ENCODE measurements at regions not wholly inside any gene's neighbourhood (a gene's known extent, or its start where the extent isn't known, plus 50 kb on each side); places are given as distances from the start of the nearest gene placed in this dataset.

- Histone ChIP-seq H3K4me1 (ENCODE audit: low read depth) (no peaks in the 10 kb centered on the region), H3K36me3 (ENCODE audit: low read depth) (no peaks in the 10 kb centered on the region), H3K4me3 (no peak overlapping the region), H3K9me3 (no peaks in the 10 kb centered on the region)
- DNase-seq: no peak
- ATAC-seq: no peak
- intact Hi-C loops (cut with DNase I, micrococcal nuclease): no loop called here
- TF ChIP-seq CTCF (IDR thresholded peaks at IDR 0.05): no peak
These were observed 76.6 kb upstream of the SCAF8 start for GRCh38 chr6:154656660-154657059.

GRCh38 chr6:154661768-154662167, 71.4 kb upstream of the SCAF8 start:
- ATAC-seq (no peak), DNase-seq (no peak)
- intact Hi-C loops (cut with DNase I, micrococcal nuclease): no loop called here
- no peak overlapping the region for H3K4me3 ChIP-seq
- no peaks in the 10 kb centered on the region for H3K4me1 ChIP-seq (ENCODE audit: low read depth)
- no peaks in the 10 kb centered on the region for H3K9me3 ChIP-seq
- H3K36me3 ChIP-seq (ENCODE audit: low read depth): no peaks in the 10 kb centered on the region
- no peak for TF ChIP-seq CTCF (IDR thresholded peaks at IDR 0.05)

GRCh38 chr6:154664287-154664686, 68.9 kb upstream of the SCAF8 start:
- H3K4me3 ChIP-seq: no peak overlapping the region
- H3K4me1 ChIP-seq (ENCODE audit: low read depth): no peaks in the 10 kb centered on the region
- H3K9me3 ChIP-seq: no peaks in the 10 kb centered on the region
- DNase-seq: no peak
- ATAC-seq: no peak
- no peak for TF ChIP-seq CTCF (IDR thresholded peaks at IDR 0.05)
- no peaks in the 10 kb centered on the region for H3K36me3 ChIP-seq (ENCODE audit: low read depth)
- intact Hi-C loops (cut with DNase I, micrococcal nuclease): no loop called here

GRCh38 chr6:154668156-154668555, 65.1 kb upstream of the SCAF8 start:
- no peak overlapping the region for H3K4me3 ChIP-seq
- no peak for TF ChIP-seq CTCF (IDR thresholded peaks at IDR 0.05)
- intact Hi-C loops (cut with DNase I, micrococcal nuclease): no loop called here
- no peak for DNase-seq
- ATAC-seq: no peak
- H3K9me3 ChIP-seq: no peaks in the 10 kb centered on the region
- H3K36me3 ChIP-seq (ENCODE audit: low read depth): no peaks in the 10 kb centered on the region
- H3K4me1 ChIP-seq (ENCODE audit: low read depth): no peaks in the 10 kb centered on the region

GRCh38 chr6:154672086-154672485, 61.1 kb upstream of the SCAF8 start:
- ATAC-seq (no peak), DNase-seq (no peak)
- Histone ChIP-seq H3K4me3 (no peak overlapping the region), H3K36me3 (ENCODE audit: low read depth) (no peaks in the 10 kb centered on the region), H3K9me3 (no peaks in the 10 kb centered on the region), H3K4me1 (ENCODE audit: low read depth) (no peaks in the 10 kb centered on the region)
- TF ChIP-seq CTCF (IDR thresholded peaks at IDR 0.05): no peak
- intact Hi-C loops (cut with DNase I, micrococcal nuclease): no loop called here

- DNase-seq: no peak
- no peaks in the 10 kb centered on the region for H3K36me3 ChIP-seq (ENCODE audit: low read depth)
- no peak for TF ChIP-seq CTCF (IDR thresholded peaks at IDR 0.05)
- H3K9me3 ChIP-seq: no peaks in the 10 kb centered on the region
- H3K4me1 ChIP-seq (ENCODE audit: low read depth): no peaks in the 10 kb centered on the region
- no peak for ATAC-seq
- H3K4me3 ChIP-seq: no peak overlapping the region
- intact Hi-C loops (cut with DNase I, micrococcal nuclease): no loop called here
These were observed 59.3 kb upstream of the SCAF8 start for GRCh38 chr6:154673919-154674318.

All from mucosa of descending colon (tissue), 3 donors.